HepG2 (cell line): ENCODE measurements at regions not wholly inside any gene's neighbourhood (a gene's known extent, or its start where the extent isn't known, plus 50 kb on each side); places are given as distances from the start of the nearest gene placed in this dataset.
"Not testable (repeated sequence)": the region's sequence is repeated elsewhere in the genome, so short reads cannot be mapped to it uniquely, and the experiment has no call there.

ENCODE experiments used
- ATAC-seq: fragments of 200-7000 bp; cut with Tn5 transposase; 3 replicates; pipeline ENCODE4 v1.9.1; 2020; ENCODE audit warnings: mild to moderate bottlenecking, moderate library complexity
- BruUV-seq: library from RNA; stranded (reverse); fragments of 400-500 nt; replicated peaks from 2 replicates; lab custom pipeline; 2021; lab: Mats Ljungman, UMichigan
- CTCF ChIA-PET: fragments of 300-600 bp; formaldehyde crosslinking; extraction: SDS; loops from one replicate; lab custom pipeline; 2021; ENCODE audit warnings: low total read pairs, inconsistent platforms, low intra/inter-chr PET ratio; lab: Yijun Ruan, JAX
- POLR2A ChIA-PET: fragments of 350-600 bp; sonication (Branson Sonifier 250); formaldehyde crosslinking; loops from one replicate; lab custom pipeline; 2020; ENCODE audit warnings: antibody characterized with exemption, inconsistent platforms; lab: Yijun Ruan, JAX
- DNase-seq: peaks from one replicate; pipeline ENCODE4 v3.0.0-alpha.2; 2015; ENCODE audit warnings: low spot score
- FAIRE-seq: peaks from 3 replicates; lab custom pipeline; 2011; peaks lifted over from hg19 to GRCh38; lab: Jason Lieb, UNC
- H2AFZ ChIP-seq: one replicate; pipeline ENCODE4 v1.6.1; 2011; ENCODE audit warnings: low read length, inconsistent platforms
- H3K27ac ChIP-seq: fragments of 300-600 bp; 3 replicates; pipeline ENCODE4 v1.8.0; 2011; ENCODE audit warnings: mixed run types, mild to moderate bottlenecking, mixed read lengths, low read length, inconsistent platforms; ENCODE audit not compliant: insufficient read depth; ENCODE audit errors: extremely low read length
- H3K27me3 ChIP-seq, 2 experiments: fragments of 200-600 bp in 1 of 2; 2 replicates in 1 of 2; 3 replicates in 1 of 2; pipeline versions ENCODE4 v1.6.0 to v1.8.0; 2011; ENCODE audit warnings: low read length in 2 of 2, mild to moderate bottlenecking in 2 of 2, moderate library complexity in 2 of 2, inconsistent platforms in 1 of 2; ENCODE audit not compliant: insufficient read depth in 2 of 2, control insufficient read depth in 1 of 2
- H3K36me3 ChIP-seq, 2 experiments: fragments of 200-600 bp in 1 of 2; replicated peaks in 1 of 2; 2 replicates in 1 of 2; 3 replicates in 1 of 2; pipeline versions ENCODE4 v1.5.1 to v1.8.0; 2011; ENCODE audit warnings: low read length in 2 of 2, inconsistent platforms in 1 of 2; ENCODE audit not compliant: insufficient read depth in 2 of 2, control insufficient read depth in 1 of 2
- H3K4me1 ChIP-seq: 2 replicates; pipeline ENCODE4 v1.5.1; 2012; ENCODE audit warnings: low read length, inconsistent platforms; ENCODE audit not compliant: insufficient read depth
- H3K4me2 ChIP-seq: 2 replicates; pipeline ENCODE4 v1.6.0; 2011; ENCODE audit warnings: low read depth, low read length, inconsistent platforms
- H3K4me3 ChIP-seq, 3 experiments: fragments of 200-600 bp in 1 of 3; sonication (generic), shearing (Covaris generic) in 1 of 3; replicated peaks in 1 of 3; 2 replicates each; pipeline ENCODE4 v1.5.1; 2011 to 2016; ENCODE audit warnings: low read length in 3 of 3, inconsistent platforms in 2 of 3, low read depth in 2 of 3, mild to moderate bottlenecking in 2 of 3, control low read depth in 1 of 3, mixed read lengths in 1 of 3; ENCODE audit not compliant: insufficient read depth in 1 of 3
- H3K79me2 ChIP-seq: one replicate; pipeline ENCODE4 v1.6.1; 2011; ENCODE audit warnings: low read length, inconsistent platforms; ENCODE audit not compliant: insufficient read depth
- H3K9ac ChIP-seq: 2 replicates; pipeline ENCODE4 v1.6.0; 2011; ENCODE audit warnings: mild to moderate bottlenecking, low read depth, low read length, inconsistent platforms; ENCODE audit not compliant: insufficient read depth
- H3K9me3 ChIP-seq: 2 replicates; pipeline ENCODE4 v1.5.1; 2012; ENCODE audit warnings: mild to moderate bottlenecking, low read length
- H4K20me1 ChIP-seq: 2 replicates; pipeline ENCODE4 v1.6.0; 2011; ENCODE audit warnings: inconsistent platforms, mild to moderate bottlenecking, low read length, moderate library complexity; ENCODE audit not compliant: insufficient read depth
- CHCHD3 ChIP-seq: sonication (generic); formaldehyde crosslinking; IDR thresholded peaks from 2 replicates; pipeline ENCODE4 v1.8.0; 2022; ENCODE audit warnings: mild to moderate bottlenecking, missing genetic modification reagents, moderate library complexity
- ETV6 ChIP-seq: sonication (generic); formaldehyde crosslinking; conservative IDR thresholded peaks from 2 replicates; pipeline ENCODE4 v1.4.0; 2020; ENCODE audit warnings: missing genetic modification reagents
- GATAD1 ChIP-seq: IDR thresholded peaks from 2 replicates; pipeline ENCODE4 v1.6.1; 2016; ENCODE audit warnings: missing genetic modification reagents, missing compliant biosample characterization
- KDM4B ChIP-seq: sonication (generic); formaldehyde crosslinking; IDR thresholded peaks from 2 replicates; pipeline ENCODE4 v1.4.0; 2020; ENCODE audit warnings: missing genetic modification reagents
- RBM22 ChIP-seq: fragments of 200-400 bp; formaldehyde crosslinking; optimal IDR thresholded peaks from 2 replicates; pipeline ENCODE3; 2017; ENCODE audit warnings: mild to moderate bottlenecking, low read length, moderate library complexity
- TGIF2 ChIP-seq: IDR thresholded peaks from 2 replicates; pipeline ENCODE4 v1.6.1; 2016; ENCODE audit warnings: control low read depth, missing compliant biosample characterization
- ZBTB2 ChIP-seq: sonication (generic); formaldehyde crosslinking; IDR thresholded peaks from 2 replicates; pipeline ENCODE4 v1.8.0; 2022; ENCODE audit warnings: low read depth, missing genetic modification reagents
- ZBTB26 ChIP-seq: IDR thresholded peaks from 2 replicates; pipeline ENCODE4 v1.6.1; 2016; ENCODE audit warnings: missing compliant biosample characterization, missing genetic modification reagents, borderline replicate concordance
- ZNF124 ChIP-seq: sonication (generic); formaldehyde crosslinking; IDR thresholded peaks from 2 replicates; pipeline ENCODE4 v1.4.0; 2020; ENCODE audit warnings: missing genetic modification reagents
- ZNF18 ChIP-seq: sonication (generic); formaldehyde crosslinking; IDR thresholded peaks from 2 replicates; pipeline ENCODE4 v1.8.0; 2022; ENCODE audit warnings: mild to moderate bottlenecking, missing genetic modification reagents; ENCODE audit not compliant: insufficient replicate concordance
- ZNF530 ChIP-seq: sonication (generic); formaldehyde crosslinking; IDR thresholded peaks from 2 replicates; pipeline ENCODE4 v1.5.0; 2020; ENCODE audit warnings: low read depth, mild to moderate bottlenecking, missing genetic modification reagents
- ZXDC ChIP-seq: sonication (generic); formaldehyde crosslinking; IDR thresholded peaks from 2 replicates; pipeline ENCODE4 v1.5.0; 2020; ENCODE audit warnings: mild to moderate bottlenecking, missing genetic modification reagents
- WGBS: methylation state at CpG from one replicate; pipeline ENCODE4 v1.1.6; 2017; ENCODE audit warnings: low lambda C conversion rate; 5-methylcytosine and 5-hydroxymethylcytosine counted together
- in situ Hi-C: cut with HindIII; loops from 2 replicates; pipeline ENCODE4 v1.10.0; 2017; ENCODE audit warnings: low pct_unique_long_range_greater_than_20kb; ENCODE audit not compliant: extremely low pct_ligation_motif_present
- intact Hi-C: fragments of 100-400 bp; cut with micrococcal nuclease; formaldehyde crosslinking; loops from one replicate; pipeline ENCODE4 v1.10.0; 2022; ENCODE audit not compliant: unreplicated experiment

GRCh38 chr18:4691836-4692235, 236.7 kb upstream of the DLGAP1 start:
- Histone ChIP-seq H4K20me1 (no peaks in the 10 kb centered on the region), H3K79me2 (no peaks in the 10 kb centered on the region), H3K4me3 (no peak overlapping the region), H3K27me3 (no peaks in the 10 kb centered on the region), H3K36me3 (no peaks in the 10 kb centered on the region), H3K27ac (no peak overlapping the region), H2AFZ (no peak overlapping the region), H3K4me1 (no peaks in the 10 kb centered on the region)
- in situ Hi-C loops = no loop called here
- CTCF ChIA-PET = no interaction called here
- DNase-seq (no peak), FAIRE-seq (no peak)
- WGBS = 32% methylated on average over 15 of the region's 17 CpGs
- TF ChIP-seq CHCHD3 (no peak), GATAD1 (CRISPR knock-in tag) (no peak), ZNF18 (CRISPR knock-in tag) (no peak), ZNF124 (CRISPR knock-in tag) (no peak), ETV6 (CRISPR knock-in tag) (no peak), ZXDC (CRISPR knock-in tag) (no peak), KDM4B (CRISPR knock-in tag) (no peak), ZBTB2 (CRISPR knock-in tag) (no peak), ZNF530 (CRISPR knock-in tag) (no peak), RBM22 (no peak), ZBTB26 (CRISPR knock-in tag) (no peak), TGIF2 (CRISPR knock-in tag) (no peak)
- TF ChIP-seq, all 625 proteins: peak for 0
- Histone ChIP-seq H3K4me2 (no peak overlapping the region), H3K9ac (no peak overlapping the region), H3K9me3 (peaks cover 58% of the 10 kb centered on the region)
- BruUV-seq = no TSS peak
- POLR2A ChIA-PET = no interaction called here
- intact Hi-C loops = no loop called here
- no peak for ATAC-seq

- H3K36me3 ChIP-seq, H3K4me3 ChIP-seq, H4K20me1 ChIP-seq, H3K4me2 ChIP-seq, H2AFZ ChIP-seq, H3K79me2 ChIP-seq, H3K27me3 ChIP-seq, H3K4me1 ChIP-seq, intact Hi-C loops, BruUV-seq, ATAC-seq, POLR2A ChIA-PET, DNase-seq, CTCF ChIA-PET, H3K27ac ChIP-seq, H3K9ac ChIP-seq, in situ Hi-C loops, FAIRE-seq: not testable (repeated sequence)
- WGBS = 0% methylated on average over 1 of the region's 5 CpGs
- H3K9me3 ChIP-seq = peaks cover 53% of the 10 kb centered on the region
Observed at GRCh38 chr18:4678685-4679084, 223.6 kb upstream of the DLGAP1 start.
